Mesothelial cell of epicardium (in vitro differentiated cells): ENCODE measurements at regions not wholly inside any gene's neighbourhood (a gene's known extent, or its start where the extent isn't known, plus 50 kb on each side); places are given as distances from the start of the nearest gene placed in this dataset.

ENCODE experiments used
- DNase-seq, 2 experiments: peaks; one replicate each; pipeline ENCODE4 v3.0.0; 2021; ENCODE audit warnings: low spot score in 2 of 2; ENCODE audit not compliant: unreplicated experiment in 2 of 2
- H3K27ac Mint-ChIP-seq: 2 replicates; pipeline ENCODE4 v1.8.0; 2021; ENCODE audit warnings: mixed read lengths
- H3K27me3 Mint-ChIP-seq: 2 replicates; pipeline ENCODE4 v1.8.0; 2021; ENCODE audit warnings: low read depth, mixed read lengths
- H3K36me3 Mint-ChIP-seq: 2 replicates; pipeline ENCODE4 v1.8.0; 2021; ENCODE audit warnings: mixed read lengths
- H3K4me1 Mint-ChIP-seq: 2 replicates; pipeline ENCODE4 v1.8.0; 2021; ENCODE audit warnings: mixed read lengths
- H3K4me3 Mint-ChIP-seq: 2 replicates; pipeline ENCODE4 v1.8.0; 2021; ENCODE audit warnings: mild to moderate bottlenecking, moderate library complexity, mixed read lengths
- H3K9me3 Mint-ChIP-seq: 2 replicates; pipeline ENCODE4 v1.8.0; 2021; ENCODE audit warnings: mixed read lengths
- TF ChIP-seq, protein P1 (sequence below): fragments of 200-600 bp; sonication (generic); IDR thresholded peaks from one replicate; pipeline ENCODE4 v1.5.0; 2021; ENCODE audit warnings: antibody characterized with exemption; ENCODE audit not compliant: unreplicated experiment

DNA sequence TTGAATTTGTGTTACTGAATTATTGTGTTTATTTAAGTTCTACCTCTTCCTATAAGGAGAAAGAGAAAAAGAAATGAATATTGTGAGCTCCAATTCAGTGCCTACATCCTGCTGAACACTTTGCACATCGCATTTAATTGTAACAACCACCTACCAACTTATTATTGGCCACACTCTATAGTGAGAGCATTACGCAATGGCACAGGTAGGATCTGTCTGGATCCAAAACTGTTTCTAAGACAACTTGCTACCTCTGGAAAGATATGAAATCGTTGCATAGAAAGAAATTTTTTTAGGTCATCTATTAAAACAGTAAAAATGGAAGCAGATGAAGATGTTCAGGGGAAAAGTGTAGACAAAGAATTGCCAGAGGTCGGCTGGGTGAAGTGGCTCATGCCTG, 227.2 kb upstream of the SNX2 start:
- Mint-ChIP-seq H3K9me3 (peaks cover 12% of the 10 kb centered on the region), H3K4me3 (no peak overlapping the region), H3K36me3 (peaks cover 13% of the 10 kb centered on the region), H3K27me3 (no peaks in the 10 kb centered on the region), H3K27ac (no peak overlapping the region), H3K4me1 (peaks cover 36% of the 10 kb centered on the region)
- no peak for DNase-seq
- TF ChIP-seq, protein P1, sequence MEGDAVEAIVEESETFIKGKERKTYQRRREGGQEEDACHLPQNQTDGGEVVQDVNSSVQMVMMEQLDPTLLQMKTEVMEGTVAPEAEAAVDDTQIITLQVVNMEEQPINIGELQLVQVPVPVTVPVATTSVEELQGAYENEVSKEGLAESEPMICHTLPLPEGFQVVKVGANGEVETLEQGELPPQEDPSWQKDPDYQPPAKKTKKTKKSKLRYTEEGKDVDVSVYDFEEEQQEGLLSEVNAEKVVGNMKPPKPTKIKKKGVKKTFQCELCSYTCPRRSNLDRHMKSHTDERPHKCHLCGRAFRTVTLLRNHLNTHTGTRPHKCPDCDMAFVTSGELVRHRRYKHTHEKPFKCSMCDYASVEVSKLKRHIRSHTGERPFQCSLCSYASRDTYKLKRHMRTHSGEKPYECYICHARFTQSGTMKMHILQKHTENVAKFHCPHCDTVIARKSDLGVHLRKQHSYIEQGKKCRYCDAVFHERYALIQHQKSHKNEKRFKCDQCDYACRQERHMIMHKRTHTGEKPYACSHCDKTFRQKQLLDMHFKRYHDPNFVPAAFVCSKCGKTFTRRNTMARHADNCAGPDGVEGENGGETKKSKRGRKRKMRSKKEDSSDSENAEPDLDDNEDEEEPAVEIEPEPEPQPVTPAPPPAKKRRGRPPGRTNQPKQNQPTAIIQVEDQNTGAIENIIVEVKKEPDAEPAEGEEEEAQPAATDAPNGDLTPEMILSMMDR, result no peak

- Mint-ChIP-seq H3K36me3 (peaks cover 12% of the 10 kb centered on the region), H3K27ac (no peak overlapping the region), H3K9me3 (peaks cover 25% of the 10 kb centered on the region), H3K4me1 (peaks cover 36% of the 10 kb centered on the region), H3K4me3 (no peak overlapping the region), H3K27me3 (no peaks in the 10 kb centered on the region)
- DNase-seq, result no peak
- TF ChIP-seq, protein P1, result no peak
These were observed 215.2 kb upstream of the SNX2 start for GRCh38 chr5:122559676-122560075.

DNA sequence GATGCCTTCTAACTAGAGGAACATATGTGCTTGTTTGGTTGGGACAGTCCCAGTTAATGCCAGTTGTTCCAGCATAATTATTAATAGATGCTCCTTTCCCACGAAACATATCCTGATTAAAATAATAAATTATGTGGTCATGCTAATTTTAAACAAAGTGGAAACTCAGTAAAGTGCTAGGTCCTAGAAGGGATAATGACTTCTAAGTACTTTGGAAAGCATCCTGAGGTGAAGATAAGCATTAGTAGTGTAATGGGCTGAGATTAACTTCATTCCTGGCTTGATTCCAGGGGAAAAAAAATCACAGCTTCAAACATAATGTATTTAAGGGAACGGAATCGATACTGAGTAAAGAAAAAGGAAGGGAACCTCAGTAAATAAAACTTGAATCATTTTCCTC, 213.7 kb upstream of the SNX2 start:
- Mint-ChIP-seq H3K27me3 (no peaks in the 10 kb centered on the region), H3K36me3 (peaks cover 7% of the 10 kb centered on the region), H3K4me1 (peaks cover 46% of the 10 kb centered on the region), H3K27ac (peak overlapping the region; percentile 11), H3K9me3 (peaks cover 18% of the 10 kb centered on the region), H3K4me3 (no peak overlapping the region)
- no peak for DNase-seq
- TF ChIP-seq, protein P1, result no peak

GRCh38 chr5:122565331-122565730, 209.5 kb upstream of the SNX2 start:
- no peaks in the 10 kb centered on the region for H3K27me3 Mint-ChIP-seq
- H3K4me1 Mint-ChIP-seq, result peaks cover 55% of the 10 kb centered on the region
- peak overlapping the region; percentile 41 for H3K27ac Mint-ChIP-seq
- H3K36me3 Mint-ChIP-seq, result no peaks in the 10 kb centered on the region
- no peak overlapping the region for H3K4me3 Mint-ChIP-seq
- no peaks in the 10 kb centered on the region for H3K9me3 Mint-ChIP-seq
- DNase-seq, result no peak
- TF ChIP-seq, protein P1, result no peak

- Mint-ChIP-seq H3K9me3 (no peaks in the 10 kb centered on the region), H3K27ac (peak overlapping the region; percentile 22), H3K36me3 (no peaks in the 10 kb centered on the region), H3K4me1 (peaks cover 43% of the 10 kb centered on the region), H3K27me3 (no peaks in the 10 kb centered on the region), H3K4me3 (no peak overlapping the region)
- TF ChIP-seq, protein P1, result no peak
- DNase-seq, result no peak
These were observed 198.4 kb upstream of the SNX2 start for GRCh38 chr5:122576256-122577016.
